ENCODE measurements at regions not wholly inside any gene's neighbourhood (a gene's known extent, or its start where the extent isn't known, plus 50 kb on each side); places are given as distances from the start of the nearest gene placed in this dataset.

DNA sequence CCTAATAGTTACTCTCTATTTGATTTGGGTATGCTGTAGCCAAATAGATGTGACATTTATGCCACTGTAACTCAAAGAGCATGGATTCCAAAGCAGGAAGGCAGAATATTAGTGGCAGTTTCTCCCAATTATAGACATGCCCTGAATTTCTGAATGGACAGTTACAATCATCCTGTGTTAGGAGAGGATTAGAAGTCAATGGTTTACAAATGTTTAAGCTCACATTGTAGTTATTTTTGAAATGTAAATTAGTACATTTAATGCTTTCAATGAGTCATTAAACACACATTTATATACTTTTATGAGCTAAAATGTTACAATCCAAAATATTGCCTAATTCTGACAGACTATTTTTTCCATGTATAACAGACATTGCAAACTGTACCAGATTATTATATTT is 62.3 kb upstream of the CDH18 start:
- Histone ChIP-seq H3K36me3 (ENCODE audit: control insufficient read depth in 4 of 4, insufficient read depth in 4 of 4, low read length in 4 of 4) (no peaks in the 10 kb centered on the region), H3K27me3 (ENCODE audit: control insufficient read depth in 3 of 3, insufficient read depth in 3 of 3, low read length in 2 of 3) (no peaks in the 10 kb centered on the region), H3K9me3 (ENCODE audit: control insufficient read depth in 4 of 4, insufficient read depth in 3 of 4, low read length in 3 of 4) (no peaks in the 10 kb centered on the region), H3K4me3 (no peak overlapping the region), H3K4me1 (ENCODE audit: control insufficient read depth in 5 of 5, insufficient read depth in 5 of 5, low read length in 5 of 5) (no peaks in the 10 kb centered on the region), H3K9ac (ENCODE audit: insufficient read depth in 1 of 2, low read length in 2 of 2) (no peak overlapping the region), H3K27ac (ENCODE audit: low read depth in 1 of 2, low read length in 1 of 2) (no peak overlapping the region)
- TF ChIP-seq, protein P1, sequence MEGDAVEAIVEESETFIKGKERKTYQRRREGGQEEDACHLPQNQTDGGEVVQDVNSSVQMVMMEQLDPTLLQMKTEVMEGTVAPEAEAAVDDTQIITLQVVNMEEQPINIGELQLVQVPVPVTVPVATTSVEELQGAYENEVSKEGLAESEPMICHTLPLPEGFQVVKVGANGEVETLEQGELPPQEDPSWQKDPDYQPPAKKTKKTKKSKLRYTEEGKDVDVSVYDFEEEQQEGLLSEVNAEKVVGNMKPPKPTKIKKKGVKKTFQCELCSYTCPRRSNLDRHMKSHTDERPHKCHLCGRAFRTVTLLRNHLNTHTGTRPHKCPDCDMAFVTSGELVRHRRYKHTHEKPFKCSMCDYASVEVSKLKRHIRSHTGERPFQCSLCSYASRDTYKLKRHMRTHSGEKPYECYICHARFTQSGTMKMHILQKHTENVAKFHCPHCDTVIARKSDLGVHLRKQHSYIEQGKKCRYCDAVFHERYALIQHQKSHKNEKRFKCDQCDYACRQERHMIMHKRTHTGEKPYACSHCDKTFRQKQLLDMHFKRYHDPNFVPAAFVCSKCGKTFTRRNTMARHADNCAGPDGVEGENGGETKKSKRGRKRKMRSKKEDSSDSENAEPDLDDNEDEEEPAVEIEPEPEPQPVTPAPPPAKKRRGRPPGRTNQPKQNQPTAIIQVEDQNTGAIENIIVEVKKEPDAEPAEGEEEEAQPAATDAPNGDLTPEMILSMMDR (IDR thresholded peaks at IDR 0.05; ENCODE audit: control extremely low read depth, extremely low read depth) = no peak
- ATAC-seq (ENCODE audit: insufficient read depth, low FRiP score) (no peak), DNase-seq (no peak)

DNA sequence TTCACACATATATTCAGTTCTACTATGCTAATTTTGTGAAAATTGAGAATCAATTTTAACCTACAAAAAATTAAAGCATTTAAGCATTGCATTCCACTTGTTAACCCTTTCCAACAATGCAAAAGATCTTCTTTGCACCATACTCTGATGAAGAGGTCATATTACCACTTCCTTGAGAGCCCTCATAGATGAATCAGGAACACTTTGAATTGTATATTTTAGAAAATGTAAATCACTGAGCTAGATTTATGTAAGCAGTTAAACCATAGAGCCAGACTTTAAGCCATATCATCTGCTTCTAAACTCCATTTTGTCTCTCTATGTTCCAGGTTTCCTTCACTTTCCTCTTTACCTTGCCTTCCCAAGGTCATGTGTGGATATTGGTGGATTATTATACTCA is 56.5 kb upstream of the CDH18 start:
- DNase-seq (no peak), ATAC-seq (ENCODE audit: insufficient read depth, low FRiP score) (no peak)
- no peaks in the 10 kb centered on the region for H3K9me3 ChIP-seq (ENCODE audit: control insufficient read depth in 4 of 4, insufficient read depth in 3 of 4, low read length in 3 of 4)
- H3K27ac ChIP-seq (ENCODE audit: low read depth in 1 of 2, low read length in 1 of 2) = no peak overlapping the region
- no peak overlapping the region for H3K4me3 ChIP-seq
- peaks cover 0 to 10% (median 0%) of the 10 kb centered on the region in 5 donors for H3K4me1 ChIP-seq (ENCODE audit: control insufficient read depth in 5 of 5, insufficient read depth in 5 of 5, low read length in 5 of 5)
- H3K9ac ChIP-seq (ENCODE audit: insufficient read depth in 1 of 2, low read length in 2 of 2) = no peak overlapping the region
- TF ChIP-seq, protein P1 (IDR thresholded peaks at IDR 0.05; ENCODE audit: control extremely low read depth, extremely low read depth) = no peak
- H3K36me3 ChIP-seq (ENCODE audit: control insufficient read depth in 4 of 4, insufficient read depth in 4 of 4, low read length in 4 of 4) = no peaks in the 10 kb centered on the region
- H3K27me3 ChIP-seq (ENCODE audit: control insufficient read depth in 3 of 3, insufficient read depth in 3 of 3, low read length in 2 of 3) = no peaks in the 10 kb centered on the region

DNA sequence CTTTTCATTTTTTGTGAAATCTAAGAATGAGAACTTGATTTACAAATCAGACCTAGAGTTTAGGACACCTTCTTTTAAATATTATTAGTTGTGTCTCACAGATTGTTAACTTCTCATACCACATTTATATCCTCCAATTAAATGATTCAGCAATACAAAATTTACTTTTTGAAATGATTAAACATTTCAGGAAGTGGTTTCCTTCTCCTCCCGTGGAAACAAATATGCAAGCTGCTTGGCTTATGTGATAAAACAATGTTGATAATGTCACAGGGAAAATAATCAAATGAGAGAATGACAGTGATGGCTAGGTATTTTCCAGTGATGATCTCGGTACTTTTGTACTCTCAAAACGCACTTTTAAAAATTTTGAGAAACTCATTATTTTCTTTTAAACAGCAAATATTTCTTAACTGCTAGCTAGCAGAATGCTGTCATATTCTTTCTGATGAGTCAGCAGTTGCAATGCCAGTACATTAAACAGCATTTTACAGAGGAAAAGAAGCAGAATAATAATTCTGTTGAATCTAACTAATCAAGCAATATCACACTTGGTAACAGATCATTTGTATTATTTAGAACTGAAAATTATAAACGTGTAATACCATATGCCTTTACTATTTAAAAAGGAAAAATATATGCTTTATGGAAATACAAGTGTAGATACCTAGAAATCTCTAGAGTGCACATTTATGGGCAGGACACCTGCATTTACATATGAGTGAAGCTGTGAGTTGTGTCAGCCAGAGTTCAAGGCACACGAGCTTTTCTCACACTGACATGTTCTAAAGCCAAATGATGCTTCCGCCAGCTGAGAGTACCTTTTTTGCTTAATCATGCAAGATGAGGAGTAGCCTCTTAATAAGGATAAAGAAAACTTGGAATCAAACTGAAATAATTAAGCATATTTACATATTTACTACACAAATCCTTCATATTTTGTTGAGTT is 53.6 kb upstream of the CDH18 start:
- Histone ChIP-seq H3K9ac (ENCODE audit: insufficient read depth in 1 of 2, low read length in 2 of 2) (no peak overlapping the region), H3K4me3 (no peak overlapping the region), H3K27ac (ENCODE audit: low read depth in 1 of 2, low read length in 1 of 2) (no peak overlapping the region), H3K36me3 (ENCODE audit: control insufficient read depth in 4 of 4, insufficient read depth in 4 of 4, low read length in 4 of 4) (no peaks in the 10 kb centered on the region), H3K27me3 (ENCODE audit: control insufficient read depth in 3 of 3, insufficient read depth in 3 of 3, low read length in 2 of 3) (no peaks in the 10 kb centered on the region), H3K4me1 (ENCODE audit: control insufficient read depth in 5 of 5, insufficient read depth in 5 of 5, low read length in 5 of 5) (peaks cover 0 to 10% (median 0%) of the 10 kb centered on the region in 5 donors), H3K9me3 (ENCODE audit: control insufficient read depth in 4 of 4, insufficient read depth in 3 of 4, low read length in 3 of 4) (peaks cover 0 to 5% (median 2%) of the 10 kb centered on the region in 4 donors)
- TF ChIP-seq, protein P1 (IDR thresholded peaks at IDR 0.05; ENCODE audit: control extremely low read depth, extremely low read depth) = no peak
- ATAC-seq (ENCODE audit: insufficient read depth, low FRiP score) (no peak), DNase-seq (peak in 2 of 3 donors; percentile 51 to 64)
- 27 to 37% methylated on average over 6 of the region's 6 CpGs for WGBS, 2 donors

Data from lung (tissue), 11 donors.